ENCODE measurements at regions not wholly inside any gene's neighbourhood (a gene's known extent, or its start where the extent isn't known, plus 50 kb on each side); places are given as distances from the start of the nearest gene placed in this dataset.
"Not testable (repeated sequence)": the region's sequence is repeated elsewhere in the genome, so short reads cannot be mapped to it uniquely, and the experiment has no call there.

GRCh38 chr16:80915079-80915450 is 91.6 kb downstream of the CMC2 start:
- H3K4me2 ChIP-seq (ENCODE audit: low read length): no peak overlapping the region
- H3K9me3 ChIP-seq (replicated peaks; ENCODE audit: low read length): peaks cover 4% of the 10 kb centered on the region
- H3K36me3 ChIP-seq (ENCODE audit: insufficient read depth, low read length): no peaks in the 10 kb centered on the region
- no peaks in the 10 kb centered on the region for H3K4me1 ChIP-seq (ENCODE audit: control insufficient read depth, insufficient read depth, low read length)
- H3K27me3 ChIP-seq (ENCODE audit: control insufficient read depth, insufficient read depth, low read length): peaks cover 6% of the 10 kb centered on the region
- no peak overlapping the region for H3K9ac ChIP-seq (ENCODE audit: low read depth, low read length)
- H3K4me3 ChIP-seq (ENCODE audit: low read length): no peak overlapping the region

- no peaks in the 10 kb centered on the region for H3K36me3 ChIP-seq (ENCODE audit: insufficient read depth, low read length)
- H3K4me1 ChIP-seq (ENCODE audit: control insufficient read depth, insufficient read depth, low read length): no peaks in the 10 kb centered on the region
- peaks cover 6% of the 10 kb centered on the region for H3K27me3 ChIP-seq (ENCODE audit: control insufficient read depth, insufficient read depth, low read length)
- H3K9ac ChIP-seq (ENCODE audit: low read depth, low read length): no peak overlapping the region
- no peak overlapping the region for H3K4me2 ChIP-seq (ENCODE audit: low read length)
- H3K9me3 ChIP-seq (replicated peaks; ENCODE audit: low read length): peaks cover 4% of the 10 kb centered on the region
- no peak overlapping the region for H3K4me3 ChIP-seq (ENCODE audit: low read length)
These were observed 92.2 kb downstream of the CMC2 start for GRCh38 chr16:80914379-80915078.

GRCh38 chr16:80913397-80913796 is 93.3 kb downstream of the CMC2 start:
- Histone ChIP-seq H3K36me3 (ENCODE audit: insufficient read depth, low read length) (no peaks in the 10 kb centered on the region), H3K4me2 (ENCODE audit: low read length) (no peak overlapping the region), H3K9ac (ENCODE audit: low read depth, low read length) (no peak overlapping the region), H3K4me1 (ENCODE audit: control insufficient read depth, insufficient read depth, low read length) (no peaks in the 10 kb centered on the region), H3K27me3 (ENCODE audit: control insufficient read depth, insufficient read depth, low read length) (peaks cover 6% of the 10 kb centered on the region), H3K4me3 (ENCODE audit: low read length) (no peak overlapping the region), H3K9me3 (replicated peaks; ENCODE audit: low read length) (peaks cover 4% of the 10 kb centered on the region)

- no peaks in the 10 kb centered on the region for H3K36me3 ChIP-seq (ENCODE audit: insufficient read depth, low read length)
These were observed 94.0 kb downstream of the CMC2 start for GRCh38 chr16:80912651-80913050.

GRCh38 chr16:80910434-80910833 is 96.3 kb downstream of the CMC2 start:
- Histone ChIP-seq H3K36me3 (ENCODE audit: insufficient read depth, low read length) (no peaks in the 10 kb centered on the region), H3K4me2 (ENCODE audit: low read length) (no peak overlapping the region), H3K4me3 (ENCODE audit: low read length) (no peak overlapping the region), H3K4me1 (ENCODE audit: control insufficient read depth, insufficient read depth, low read length) (no peaks in the 10 kb centered on the region), H3K9ac (ENCODE audit: low read depth, low read length) (no peak overlapping the region), H3K27me3 (ENCODE audit: control insufficient read depth, insufficient read depth, low read length) (peaks cover 6% of the 10 kb centered on the region), H3K9me3 (replicated peaks; ENCODE audit: low read length) (peaks cover 4% of the 10 kb centered on the region)

More at GRCh38 chr16:80912651-80913050, 94.0 kb downstream of the CMC2 start:
- H3K4me2 ChIP-seq (ENCODE audit: low read length): no peak overlapping the region
- no peaks in the 10 kb centered on the region for H3K4me1 ChIP-seq (ENCODE audit: control insufficient read depth, insufficient read depth, low read length)
- H3K27me3 ChIP-seq (ENCODE audit: control insufficient read depth, insufficient read depth, low read length): peaks cover 6% of the 10 kb centered on the region
- H3K9ac ChIP-seq (ENCODE audit: low read depth, low read length): no peak overlapping the region
- no peak overlapping the region for H3K4me3 ChIP-seq (ENCODE audit: low read length)
- H3K9me3 ChIP-seq (replicated peaks; ENCODE audit: low read length): peaks cover 4% of the 10 kb centered on the region

GRCh38 chr16:80909720-80910119 is 97.0 kb downstream of the CMC2 start:
- H3K4me2 ChIP-seq (ENCODE audit: low read length): no peak overlapping the region
- peaks cover 4% of the 10 kb centered on the region for H3K9me3 ChIP-seq (replicated peaks; ENCODE audit: low read length)
- peaks cover 6% of the 10 kb centered on the region for H3K27me3 ChIP-seq (ENCODE audit: control insufficient read depth, insufficient read depth, low read length)
- H3K4me1 ChIP-seq (ENCODE audit: control insufficient read depth, insufficient read depth, low read length): no peaks in the 10 kb centered on the region
- H3K9ac ChIP-seq (ENCODE audit: low read depth, low read length): no peak overlapping the region
- no peaks in the 10 kb centered on the region for H3K36me3 ChIP-seq (ENCODE audit: insufficient read depth, low read length)
- no peak overlapping the region for H3K4me3 ChIP-seq (ENCODE audit: low read length)

GRCh38 chr16:80906169-80906568 is 100.5 kb downstream of the CMC2 start:
- H3K4me2 ChIP-seq (ENCODE audit: low read length); H3K9ac ChIP-seq (ENCODE audit: low read depth, low read length); H3K4me1 ChIP-seq (ENCODE audit: control insufficient read depth, insufficient read depth, low read length); H3K9me3 ChIP-seq (replicated peaks; ENCODE audit: low read length); H3K27me3 ChIP-seq (ENCODE audit: control insufficient read depth, insufficient read depth, low read length); H3K4me3 ChIP-seq (ENCODE audit: low read length); H3K36me3 ChIP-seq (ENCODE audit: insufficient read depth, low read length): not testable (repeated sequence)

GRCh38 chr16:80903616-80904015 is 99.2 kb upstream of the CDYL2 start:
- Histone ChIP-seq H3K4me1 (ENCODE audit: control insufficient read depth, insufficient read depth, low read length) (peaks cover 16% of the 10 kb centered on the region), H3K4me3 (ENCODE audit: low read length) (no peak overlapping the region), H3K9ac (ENCODE audit: low read depth, low read length) (no peak overlapping the region), H3K4me2 (ENCODE audit: low read length) (no peak overlapping the region), H3K36me3 (ENCODE audit: insufficient read depth, low read length) (no peaks in the 10 kb centered on the region), H3K27me3 (ENCODE audit: control insufficient read depth, insufficient read depth, low read length) (no peaks in the 10 kb centered on the region), H3K9me3 (replicated peaks; ENCODE audit: low read length) (no peaks in the 10 kb centered on the region)

- H3K36me3 ChIP-seq (ENCODE audit: insufficient read depth, low read length): no peaks in the 10 kb centered on the region
- peaks cover 16% of the 10 kb centered on the region for H3K4me1 ChIP-seq (ENCODE audit: control insufficient read depth, insufficient read depth, low read length)
- H3K4me3 ChIP-seq (ENCODE audit: low read length): no peak overlapping the region
- H3K9ac ChIP-seq (ENCODE audit: low read depth, low read length): no peak overlapping the region
- no peaks in the 10 kb centered on the region for H3K9me3 ChIP-seq (replicated peaks; ENCODE audit: low read length)
- H3K4me2 ChIP-seq (ENCODE audit: low read length): no peak overlapping the region
- H3K27me3 ChIP-seq (ENCODE audit: control insufficient read depth, insufficient read depth, low read length): no peaks in the 10 kb centered on the region
These were observed 98.1 kb upstream of the CDYL2 start for GRCh38 chr16:80902306-80903110.

- Histone ChIP-seq H3K27me3 (ENCODE audit: control insufficient read depth, insufficient read depth, low read length) (no peaks in the 10 kb centered on the region), H3K9me3 (replicated peaks; ENCODE audit: low read length) (no peaks in the 10 kb centered on the region), H3K9ac (ENCODE audit: low read depth, low read length) (no peak overlapping the region), H3K36me3 (ENCODE audit: insufficient read depth, low read length) (no peaks in the 10 kb centered on the region), H3K4me3 (ENCODE audit: low read length) (peak overlapping the region; percentile 50), H3K4me1 (ENCODE audit: control insufficient read depth, insufficient read depth, low read length) (peaks cover 16% of the 10 kb centered on the region), H3K4me2 (ENCODE audit: low read length) (peak overlapping the region; percentile 50)
These were observed 96.2 kb upstream of the CDYL2 start for GRCh38 chr16:80900593-80900954.

GRCh38 chr16:80899809-80900592 is 95.6 kb upstream of the CDYL2 start:
- H3K9ac ChIP-seq (ENCODE audit: low read depth, low read length): no peak overlapping the region
- no peaks in the 10 kb centered on the region for H3K36me3 ChIP-seq (ENCODE audit: insufficient read depth, low read length)
- no peaks in the 10 kb centered on the region for H3K9me3 ChIP-seq (replicated peaks; ENCODE audit: low read length)
- H3K4me2 ChIP-seq (ENCODE audit: low read length): peak overlapping the region; percentile 50
- H3K4me3 ChIP-seq (ENCODE audit: low read length): peak overlapping the region; percentile 50
- no peaks in the 10 kb centered on the region for H3K27me3 ChIP-seq (ENCODE audit: control insufficient read depth, insufficient read depth, low read length)
- H3K4me1 ChIP-seq (ENCODE audit: control insufficient read depth, insufficient read depth, low read length): peaks cover 16% of the 10 kb centered on the region

All from skeletal muscle satellite cell (primary cell).